ENCODE measurements at regions not wholly inside any gene's neighbourhood (a gene's known extent, or its start where the extent isn't known, plus 50 kb on each side); places are given as distances from the start of the nearest gene placed in this dataset.

DNA sequence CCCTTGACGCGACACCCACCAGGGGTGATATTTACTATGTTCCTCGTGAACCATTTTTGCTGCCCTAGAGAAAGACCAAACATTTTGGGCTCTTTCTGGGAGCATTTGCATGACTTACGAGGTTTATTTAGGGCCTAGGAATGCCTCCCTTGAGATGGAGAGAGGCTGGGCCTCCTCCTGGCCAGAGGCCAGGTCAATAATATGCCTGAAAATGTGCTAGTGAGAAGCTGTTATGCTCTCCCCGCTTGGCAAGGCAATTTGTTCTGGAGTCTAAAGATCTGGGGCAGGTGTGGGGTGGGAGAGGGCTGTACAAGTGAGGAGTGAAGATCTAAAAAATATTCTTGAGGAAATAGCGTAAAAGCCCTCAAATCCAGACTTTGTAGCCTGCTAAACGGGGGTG is 587.3 kb upstream of the CDH5 start:
- no peak for DNase-seq

DNA sequence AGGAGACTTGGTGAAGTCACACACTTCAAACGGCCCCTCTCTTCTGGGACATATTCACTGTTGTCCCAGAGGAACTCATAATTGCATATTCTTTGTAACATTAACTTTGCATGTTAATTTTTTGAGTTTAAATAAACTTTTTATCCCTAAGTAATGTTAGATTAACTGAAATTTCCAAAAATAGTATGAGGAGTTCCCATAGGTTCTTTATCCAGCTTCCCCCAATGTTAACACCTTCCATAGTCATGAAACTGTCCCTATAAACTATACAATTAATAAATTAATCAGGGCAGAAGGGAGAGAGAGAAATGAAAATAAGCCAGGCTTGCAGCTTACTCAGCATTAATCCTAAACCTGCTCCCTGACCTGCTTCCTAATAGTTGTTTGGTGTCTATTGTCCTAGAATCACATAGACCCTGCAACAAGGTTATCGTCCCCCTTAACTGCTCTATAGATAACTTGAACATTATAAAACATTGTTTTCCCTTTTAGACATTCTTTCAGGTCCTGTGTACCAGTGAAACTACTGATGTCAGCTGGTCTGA is 589.8 kb upstream of the CDH5 start:
- no peak for DNase-seq

DNA sequence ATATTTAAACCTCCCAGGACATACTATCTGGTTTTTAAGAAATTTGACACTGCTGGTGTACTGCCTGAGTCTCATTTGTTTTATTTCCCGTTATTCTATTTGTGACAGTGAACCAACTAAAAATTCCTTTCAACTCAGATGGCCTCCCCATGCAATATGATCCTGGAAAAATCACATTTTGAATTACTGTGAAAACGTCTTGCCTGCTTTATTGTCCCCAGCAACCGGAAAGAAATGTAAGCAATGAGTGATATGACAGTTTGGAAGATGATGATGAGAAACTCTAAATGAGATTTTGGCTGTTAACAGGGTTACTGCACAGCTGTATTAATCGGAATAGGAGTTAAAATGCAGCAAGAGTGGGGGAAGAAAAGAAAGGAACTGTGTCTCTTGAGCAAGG is 590.7 kb upstream of the CDH5 start:
- no peak for DNase-seq

DNA sequence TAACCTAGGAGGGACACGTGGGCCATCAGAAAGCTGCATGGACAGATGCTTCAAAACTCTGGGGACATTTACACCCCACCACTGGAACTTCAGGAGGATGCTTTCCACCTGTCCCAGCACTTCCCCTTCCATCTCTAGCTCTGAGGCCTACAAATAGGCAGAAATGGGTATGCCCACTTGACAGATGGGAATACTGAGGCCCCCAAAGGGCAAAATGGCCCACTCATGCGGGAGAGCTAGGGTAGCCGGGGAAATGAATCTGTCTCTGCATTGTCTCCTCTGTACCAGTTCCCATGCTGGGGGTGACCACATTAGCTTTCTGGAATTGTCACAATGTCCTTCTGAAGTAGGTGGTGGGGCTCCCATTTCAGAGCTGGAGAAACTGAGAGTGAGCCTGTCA is 592.1 kb upstream of the CDH5 start:
- DNase-seq, result no peak

DNA sequence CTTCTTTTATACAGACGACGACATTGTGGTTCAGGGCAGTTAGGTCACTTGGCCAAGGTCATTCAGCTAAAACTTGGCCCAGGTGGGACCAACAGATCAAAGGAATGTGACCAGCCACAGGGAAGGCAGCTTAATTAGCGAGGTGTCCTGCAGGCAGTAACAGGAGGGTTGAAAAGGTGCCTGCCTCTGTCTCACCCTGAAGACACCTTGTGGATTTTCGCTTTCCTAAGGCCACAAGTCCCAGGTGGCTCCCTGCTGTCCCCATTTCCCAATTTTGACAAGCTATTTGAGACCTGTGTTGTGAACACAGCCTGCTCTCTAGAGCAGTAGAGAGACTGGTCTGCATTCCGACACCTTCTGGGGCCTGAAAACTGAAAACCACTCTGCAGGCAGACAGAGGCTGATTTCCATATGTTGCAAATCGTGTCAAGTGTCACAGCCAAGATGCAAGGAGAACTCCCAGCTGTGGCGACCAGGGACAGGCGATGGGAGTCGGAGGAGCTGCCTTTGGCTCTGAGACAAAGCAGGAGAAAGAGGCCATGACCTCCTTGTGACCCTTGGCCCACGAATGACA is 593.1 kb upstream of the CDH5 start:
- DNase-seq, result no peak

DNA sequence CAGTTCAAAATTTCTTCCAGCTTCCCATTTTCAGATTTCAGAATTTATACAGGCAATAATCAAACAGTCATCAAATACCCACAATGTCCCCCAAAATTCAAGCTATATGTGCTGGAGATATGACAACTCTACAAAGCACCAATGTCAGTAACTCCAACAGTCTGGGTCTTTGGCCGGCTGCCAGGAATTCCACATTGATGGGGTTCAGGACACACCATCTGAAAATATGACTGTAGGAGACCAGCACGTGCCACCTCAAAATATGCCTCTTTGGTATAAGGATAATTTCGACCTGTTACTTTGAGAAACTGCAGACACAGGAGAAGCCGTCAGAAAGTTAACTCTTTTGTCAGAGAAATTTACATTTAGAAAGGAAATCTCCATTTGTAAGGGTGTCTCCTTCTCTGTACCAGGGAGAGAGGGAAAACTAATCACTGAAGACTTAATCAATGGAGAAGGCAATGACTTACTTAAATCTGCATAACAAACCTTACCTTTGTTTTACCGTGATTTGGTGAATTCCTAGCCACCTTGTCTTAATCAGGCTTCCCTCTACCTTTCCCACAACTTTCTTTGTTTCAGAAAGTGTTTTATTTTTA is 594.3 kb upstream of the CDH5 start:
- no peak for DNase-seq

DNA sequence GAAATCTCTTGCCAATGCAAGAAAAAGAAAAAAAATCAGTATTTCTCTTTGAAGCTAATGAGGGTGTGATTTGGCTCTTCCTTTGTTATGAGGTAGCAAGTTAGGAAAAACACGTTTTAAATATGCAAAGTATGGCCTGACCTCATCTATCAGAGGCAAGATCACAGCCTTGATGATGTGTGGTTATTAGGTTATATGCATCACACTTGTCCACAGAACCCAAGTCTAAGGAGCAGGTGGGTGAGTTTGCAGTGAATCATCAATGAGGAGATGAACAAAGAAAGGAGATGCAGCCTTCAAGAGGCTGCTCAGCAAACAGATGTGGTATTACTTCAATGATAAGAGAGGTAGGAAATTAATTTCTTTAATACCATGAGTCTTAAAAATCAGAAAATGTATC is 594.8 kb upstream of the CDH5 start:
- DNase-seq, result no peak

DNA sequence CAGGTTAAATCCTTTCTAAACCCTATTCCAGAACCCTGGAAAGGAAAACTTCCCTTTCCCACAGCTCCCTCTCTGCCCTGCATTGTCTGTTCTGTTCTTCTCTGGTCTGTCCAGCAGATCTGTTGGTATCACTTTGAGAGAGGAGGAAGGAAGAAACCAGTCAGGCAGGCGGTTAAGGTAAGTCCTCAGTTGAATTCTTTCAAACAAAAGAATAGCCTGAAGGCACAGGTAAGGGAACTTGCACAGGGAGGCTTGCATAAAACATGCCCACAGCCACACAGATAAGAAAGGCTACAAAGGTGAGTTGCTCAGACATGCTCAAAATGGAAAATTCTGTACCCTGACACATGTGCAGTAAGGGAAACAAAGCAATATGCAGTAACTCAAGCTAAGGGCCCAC is 595.7 kb upstream of the CDH5 start:
- no peak for DNase-seq

DNA sequence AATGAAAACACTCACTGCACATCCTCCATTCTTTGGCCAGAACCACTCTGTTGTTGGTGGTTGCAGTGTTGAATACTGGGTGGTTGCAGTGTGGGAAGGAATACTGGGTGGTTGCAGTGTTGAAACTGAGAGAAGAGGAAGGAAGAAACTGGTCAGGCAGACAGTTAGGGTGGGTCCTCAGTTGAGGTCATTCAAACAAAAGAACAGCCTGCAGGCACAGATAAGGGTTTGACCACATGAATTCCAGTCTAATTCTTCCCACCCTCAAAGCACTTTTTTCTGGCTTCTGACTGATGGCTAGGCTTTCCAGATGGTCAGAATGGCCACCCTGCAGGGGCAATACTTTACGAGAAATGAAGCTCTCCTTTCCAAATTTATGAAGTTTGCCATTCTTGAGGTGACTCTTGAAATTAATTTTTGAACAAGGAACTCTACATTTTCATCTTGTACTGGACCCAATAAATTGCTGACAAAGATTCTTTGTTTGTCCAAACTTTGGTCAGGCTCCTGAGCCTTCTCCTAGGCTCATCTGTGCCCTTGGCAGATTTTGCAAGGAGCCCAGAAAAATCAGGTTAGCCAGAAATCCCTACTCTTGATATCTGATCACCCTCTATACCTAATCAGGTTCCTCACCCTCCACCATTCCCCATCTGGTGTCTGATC is 596.6 kb upstream of the CDH5 start:
- DNase-seq, result no peak

DNA sequence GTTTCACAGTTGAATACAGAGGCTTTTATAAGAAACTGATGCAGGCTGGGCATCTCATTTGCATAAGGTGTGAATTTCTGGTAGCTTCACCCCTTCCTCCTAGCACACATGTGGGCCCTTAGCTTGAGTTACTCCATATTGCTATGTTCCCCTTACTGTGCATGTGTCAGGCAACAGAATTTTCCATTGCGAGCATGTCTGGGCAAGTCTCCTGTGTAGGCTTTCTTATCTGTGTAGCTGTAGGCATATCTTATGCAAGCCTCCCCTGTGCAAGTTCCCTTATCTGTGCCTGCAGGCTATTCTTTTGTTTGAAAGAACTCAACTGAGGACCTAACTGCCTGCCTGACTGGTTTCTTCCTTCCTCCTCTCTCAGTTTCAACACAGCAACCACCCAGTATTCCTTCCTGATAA is 597.4 kb upstream of the CDH5 start:
- DNase-seq, result no peak

DNA sequence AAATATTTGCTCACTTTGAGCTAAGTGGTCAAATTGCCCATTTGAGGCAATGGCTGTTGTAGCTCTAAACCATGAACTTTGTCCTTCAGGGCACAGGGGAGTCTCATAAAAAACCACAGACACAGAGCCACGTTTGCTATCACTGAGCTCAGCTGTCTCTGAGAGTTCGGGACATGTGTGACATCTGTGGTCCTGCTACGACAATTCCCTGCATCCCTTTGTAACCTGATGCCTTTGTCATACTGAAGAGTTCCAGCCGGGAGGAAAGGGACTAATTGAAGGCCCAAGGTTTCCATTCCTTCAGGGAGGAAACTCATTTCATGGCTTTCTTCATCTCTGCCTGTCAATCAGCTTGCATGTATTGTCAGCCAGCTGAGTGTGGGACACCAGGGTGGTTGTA is 599.4 kb upstream of the CDH5 start:
- no peak for DNase-seq

DNA sequence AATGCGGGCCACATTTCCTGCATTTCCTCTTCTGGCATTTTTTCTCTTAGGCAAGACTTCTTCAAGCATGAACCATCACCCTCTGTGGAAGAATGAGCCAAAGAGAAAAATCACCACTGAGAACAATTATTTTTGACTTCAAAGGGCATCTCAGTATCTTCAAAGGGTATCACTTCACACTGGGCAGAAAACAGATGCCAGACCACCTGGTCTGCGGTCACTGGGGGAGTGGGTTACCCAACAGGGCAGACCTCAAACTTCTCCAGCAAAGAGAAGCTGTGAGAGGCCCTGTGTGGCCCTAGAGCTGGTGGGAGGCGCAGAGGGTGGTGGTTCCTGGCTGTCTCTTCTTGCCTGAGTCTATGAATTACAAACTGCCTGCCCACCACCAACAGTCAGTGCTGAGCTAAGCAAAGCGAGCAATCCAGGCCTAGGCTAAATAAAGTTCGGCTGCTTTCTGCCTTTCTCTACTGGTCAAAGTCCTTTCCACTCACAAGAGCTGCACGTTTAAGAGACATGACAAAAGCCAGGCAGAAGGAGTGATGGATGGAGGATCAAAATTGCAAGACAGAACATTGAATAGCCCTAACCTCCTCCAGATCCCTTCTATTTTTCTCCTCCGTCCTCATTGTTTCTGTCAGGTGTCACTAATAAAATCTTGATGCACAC is 602.7 kb upstream of the CDH5 start:
- no peak for DNase-seq

DNA sequence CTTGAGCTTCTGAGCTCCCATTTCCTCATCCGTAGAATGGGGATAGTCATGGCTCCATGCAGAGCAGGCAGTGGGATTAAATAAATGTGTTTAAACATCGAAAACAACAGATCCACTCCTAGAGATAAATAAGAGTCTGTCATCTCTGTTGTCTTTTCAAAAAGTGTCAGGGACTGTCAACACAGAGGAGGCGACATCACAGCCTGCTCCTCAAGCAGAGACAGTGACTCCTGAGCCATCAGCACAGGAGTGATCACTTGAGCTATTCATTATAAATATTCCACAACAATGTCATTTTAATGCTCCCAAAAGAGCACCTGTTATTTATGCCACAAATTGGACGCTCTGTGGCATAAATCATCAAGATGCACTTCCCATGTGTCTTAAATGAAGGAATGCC is 605.6 kb upstream of the CDH5 start:
- no peak for DNase-seq

DNA sequence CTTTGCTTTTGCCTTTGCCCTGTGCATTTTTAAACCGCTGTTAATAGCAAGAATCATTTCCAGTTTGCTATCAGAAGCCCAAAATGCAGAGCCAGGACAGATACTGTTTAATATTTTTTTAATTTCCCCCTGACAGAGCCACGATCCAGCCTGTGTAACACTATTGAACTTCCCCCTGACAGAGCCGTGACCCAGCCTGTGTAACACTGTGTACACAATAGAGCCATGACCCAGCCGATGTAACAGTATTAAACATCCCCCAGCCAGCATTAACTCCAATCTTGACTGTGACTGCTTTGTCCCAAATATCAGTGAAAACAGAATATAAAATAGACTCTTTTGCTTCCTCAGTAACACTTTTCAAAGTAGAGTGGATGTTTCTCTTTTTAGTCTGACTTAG is 607.9 kb upstream of the CDH5 start:
- DNase-seq, result no peak

DNA sequence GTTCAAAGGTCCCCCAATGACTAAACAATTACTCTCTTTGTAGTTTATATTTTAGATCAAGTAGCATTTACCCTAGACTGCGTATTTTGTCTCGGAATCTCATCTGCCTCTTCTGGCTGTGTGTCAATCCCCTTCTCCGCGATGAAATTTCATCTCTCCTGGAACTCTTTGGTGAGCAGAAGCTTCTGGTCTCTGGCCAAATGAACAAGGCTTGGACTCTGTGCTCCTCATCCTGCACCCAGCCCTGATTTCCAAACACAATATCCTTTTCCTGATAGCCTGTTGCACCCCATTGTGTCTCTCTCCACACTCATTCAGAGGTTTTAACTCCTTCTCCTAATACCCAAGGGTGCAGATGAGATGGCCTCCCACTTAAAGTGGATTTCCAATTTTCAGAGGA is 609.4 kb upstream of the CDH5 start:
- DNase-seq, result no peak

DNA sequence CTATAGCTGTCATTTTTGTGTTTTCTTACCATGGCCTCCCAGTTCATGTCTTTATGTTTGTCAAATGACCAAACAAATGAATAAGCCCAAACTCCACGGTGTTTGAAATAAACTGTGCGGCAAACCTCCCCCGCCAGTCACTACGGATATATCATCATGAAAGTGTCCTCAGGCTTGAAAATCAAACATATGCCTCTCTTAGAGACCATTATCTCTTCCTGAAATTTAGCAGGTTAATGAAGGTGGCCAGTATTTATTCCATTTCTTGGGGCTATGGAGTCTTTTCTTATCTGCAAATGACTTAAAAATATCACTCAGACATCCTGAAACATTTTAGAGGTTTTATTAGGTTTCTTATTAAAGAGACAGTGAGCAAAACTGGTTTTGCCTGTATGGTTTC is 610.3 kb upstream of the CDH5 start:
- DNase-seq, result no peak

DNA sequence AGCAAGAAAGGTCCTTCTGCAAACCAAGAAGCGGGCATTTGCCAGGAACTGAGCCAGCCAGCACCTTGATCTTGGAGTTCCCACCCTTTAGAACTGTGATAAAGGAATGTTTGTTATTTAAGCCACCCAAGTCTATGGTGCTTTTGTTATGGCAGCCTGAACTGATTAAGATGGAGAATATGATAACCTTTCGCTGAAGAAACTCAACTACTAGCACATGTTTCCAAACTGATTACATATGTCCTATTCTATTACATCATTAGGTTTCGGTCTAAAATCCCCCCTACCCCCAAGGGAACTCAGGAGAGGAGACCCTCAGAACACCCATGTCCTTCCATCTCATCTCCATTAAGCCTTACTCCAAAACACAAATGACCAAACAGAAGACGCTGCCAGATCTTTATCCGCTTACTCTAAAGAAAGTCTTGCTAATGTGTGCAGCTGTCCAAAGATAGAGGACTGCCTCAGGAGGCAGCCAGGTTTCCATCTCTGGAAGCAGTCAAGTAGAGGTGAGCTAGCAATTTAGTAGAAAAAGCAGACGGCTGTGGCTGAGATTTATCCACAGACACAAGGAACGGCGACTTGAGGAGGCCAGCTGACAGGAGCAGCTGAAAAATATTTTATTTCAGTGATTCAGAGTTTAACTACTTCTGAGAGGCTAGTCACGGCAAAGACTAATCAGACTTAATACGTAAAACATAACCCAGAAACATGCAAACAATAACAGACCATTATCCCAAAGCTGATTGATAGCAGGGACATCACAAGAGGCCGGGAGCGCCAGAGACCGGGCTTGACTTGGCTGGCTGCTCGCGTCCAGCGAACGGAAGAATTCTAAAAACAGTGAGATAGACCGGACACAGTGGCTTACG is 611.4 kb upstream of the CDH5 start:
- no peak for DNase-seq

DNA sequence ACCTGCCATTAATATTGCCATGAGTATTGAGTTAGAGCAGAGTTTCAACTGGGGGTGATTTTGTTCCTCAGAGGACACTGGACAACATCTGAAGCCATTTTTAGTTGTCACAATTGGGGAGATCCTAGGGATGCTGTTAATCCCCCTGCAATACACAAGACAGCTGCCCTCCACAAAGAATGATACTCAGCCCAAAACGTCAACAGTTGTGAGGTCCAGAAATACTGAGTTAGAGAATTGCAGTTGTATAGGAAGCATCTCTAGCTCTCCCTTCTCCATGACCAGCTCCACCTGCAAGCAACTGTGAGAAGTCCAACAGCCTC is 614.0 kb upstream of the CDH5 start:
- no peak for DNase-seq

DNA sequence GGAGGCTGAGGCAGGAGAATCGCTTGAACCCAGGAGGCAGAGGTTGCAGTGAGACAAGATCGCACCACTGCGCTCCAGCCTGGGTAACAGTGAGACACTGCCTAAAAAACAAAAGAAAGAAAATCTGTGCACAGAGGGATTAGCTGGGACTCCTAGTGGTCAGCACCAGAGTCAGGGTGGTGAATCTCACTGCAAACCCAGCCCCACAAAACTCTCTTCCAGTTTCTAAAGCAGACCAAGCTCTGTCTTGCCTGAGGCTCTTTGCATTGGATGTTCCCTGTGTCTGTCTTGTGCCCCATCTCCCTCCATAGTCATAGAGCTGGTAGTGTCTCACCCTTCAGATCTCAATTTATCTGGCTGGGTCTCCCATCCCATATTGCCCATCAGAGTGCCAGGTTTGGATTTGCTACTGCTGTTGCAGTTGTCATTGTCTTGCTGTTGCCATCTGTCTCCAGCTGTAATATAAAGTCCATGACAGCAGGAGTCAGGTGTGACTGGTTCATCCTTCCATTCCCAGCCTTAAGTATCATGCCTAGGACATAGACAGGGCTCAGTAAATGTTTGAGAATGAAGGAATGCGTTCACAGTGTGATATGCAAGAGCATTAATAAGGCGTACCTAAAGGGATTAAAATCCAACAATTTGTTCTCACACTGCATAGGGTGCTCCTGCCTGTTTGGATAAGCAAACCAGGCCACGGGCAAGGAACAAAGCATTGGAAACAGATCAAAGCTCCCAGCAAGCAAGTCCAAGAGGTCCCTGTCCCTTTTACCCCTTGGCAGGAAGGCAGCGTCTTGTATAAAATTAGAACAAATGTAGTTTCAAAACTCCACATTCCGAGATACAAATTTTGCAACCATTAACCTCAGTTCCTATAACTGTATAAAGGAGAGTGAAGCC is 614.6 kb upstream of the CDH5 start:
- DNase-seq, result no peak

DNA sequence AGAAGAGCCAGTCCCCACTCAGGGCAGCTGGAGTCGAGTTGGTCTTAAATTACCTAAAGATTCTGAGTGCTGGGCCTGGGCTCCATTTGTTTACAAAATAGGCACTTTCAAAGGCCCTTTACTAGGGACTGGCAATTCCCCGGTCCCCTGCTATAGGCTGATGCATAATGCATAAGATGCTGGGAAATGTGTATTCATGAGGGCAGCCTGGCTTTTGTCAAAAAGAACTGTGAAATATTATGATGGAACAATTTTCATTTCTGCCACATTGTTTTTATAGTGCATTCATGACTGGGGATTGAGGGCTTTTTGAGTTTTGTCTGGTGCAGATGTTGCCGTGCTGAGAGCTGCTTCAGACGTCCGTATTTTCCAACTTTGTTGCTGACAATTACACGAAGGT is 617.0 kb upstream of the CDH5 start:
- DNase-seq, result no peak

DNA sequence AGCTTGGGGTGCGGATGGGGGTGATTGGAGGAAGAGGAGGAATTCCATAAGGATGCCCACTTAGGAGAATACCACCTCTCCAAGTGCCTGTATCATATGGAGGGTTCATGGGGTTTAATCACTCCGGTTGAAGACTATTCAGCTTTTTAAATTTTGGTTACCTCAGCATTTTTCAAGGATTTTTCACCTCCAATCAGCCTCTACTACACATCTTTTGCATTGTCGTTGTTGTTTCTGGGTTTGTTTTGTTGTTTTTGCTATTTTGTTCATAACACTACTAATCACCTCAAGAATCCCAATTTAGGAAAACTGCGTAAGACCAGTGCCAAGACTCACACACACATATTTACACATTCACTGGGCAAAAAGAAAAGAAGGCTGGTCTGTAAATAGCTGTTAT is 619.5 kb upstream of the CDH5 start:
- no peak for DNase-seq

DNA sequence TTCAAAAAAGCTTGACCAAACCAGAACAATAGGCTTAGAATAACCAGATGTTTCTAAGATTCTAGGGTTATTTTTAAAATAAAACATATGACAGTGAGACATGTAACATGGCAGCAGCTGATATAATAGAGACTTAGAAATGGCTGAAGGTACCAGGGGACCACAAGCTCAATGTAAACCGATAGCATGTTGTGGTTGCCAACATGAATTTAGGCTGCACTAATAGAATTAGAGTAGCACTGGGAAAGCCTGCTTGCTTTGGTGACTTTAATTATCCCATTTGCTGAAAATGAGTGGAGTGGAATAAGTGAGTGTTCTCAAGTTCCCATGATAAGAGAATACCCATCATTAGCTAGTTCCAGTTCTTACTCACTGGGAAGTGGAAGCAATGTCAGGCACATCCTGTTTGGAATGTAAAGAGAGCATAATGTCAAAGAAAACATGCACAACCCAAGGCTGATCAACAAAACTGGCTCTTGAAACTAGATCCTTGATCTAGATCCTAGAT is 621.2 kb upstream of the CDH5 start:
- DNase-seq, result no peak
